MM.1S (cell line): ENCODE measurements at regions not wholly inside any gene's neighbourhood (a gene's known extent, or its start where the extent isn't known, plus 50 kb on each side); places are given as distances from the start of the nearest gene placed in this dataset.

Source experiments
- DNase-seq: peaks from one replicate; pipeline ENCODE4 v3.0.0-alpha.2; 2015
- H2AFZ ChIP-seq: fragments of 300-600 bp; sonication (generic); 2 replicates; pipeline ENCODE4 v1.6.0; 2016; ENCODE audit warnings: antibody characterized with exemption, low read length
- H3F3A ChIP-seq: fragments of 300-600 bp; sonication (generic); 2 replicates; pipeline ENCODE4 v1.6.1; 2016; ENCODE audit warnings: mild to moderate bottlenecking, antibody characterized with exemption, low read length, moderate library complexity, mixed read lengths; ENCODE audit not compliant: insufficient read depth
- H3K27ac ChIP-seq: fragments of 300-600 bp; sonication (generic); 2 replicates; pipeline ENCODE4 v1.5.1; 2016; ENCODE audit warnings: mild to moderate bottlenecking, low read length
- H3K27me3 ChIP-seq: fragments of 300-600 bp; sonication (generic); replicated peaks from 2 replicates; pipeline ENCODE4 v1.6.0; 2016; ENCODE audit warnings: low read length; ENCODE audit not compliant: insufficient read depth
- H3K36me3 ChIP-seq: fragments of 300-600 bp; sonication (generic); replicated peaks from 2 replicates; pipeline ENCODE4 v1.6.1; 2016; ENCODE audit warnings: mild to moderate bottlenecking, low read length, mixed read lengths; ENCODE audit not compliant: insufficient read depth
- H3K4me1 ChIP-seq: fragments of 300-600 bp; sonication (generic); 2 replicates; pipeline ENCODE4 v1.6.1; 2016; ENCODE audit warnings: low read length, mixed read lengths
- H3K4me2 ChIP-seq: fragments of 300-600 bp; sonication (generic); 2 replicates; pipeline ENCODE4 v1.6.0; 2016; ENCODE audit warnings: low read depth, low read length
- H3K4me3 ChIP-seq: fragments of 300-600 bp; sonication (generic); 2 replicates; pipeline ENCODE4 v1.5.1; 2016; ENCODE audit warnings: low read length, mixed read lengths
- H3K79me2 ChIP-seq: fragments of 300-600 bp; sonication (generic); 2 replicates; pipeline ENCODE4 v1.6.1; 2016; ENCODE audit warnings: mixed run types, low read length, mixed read lengths
- H3K9ac ChIP-seq: fragments of 300-600 bp; sonication (generic); 2 replicates; pipeline ENCODE4 v1.6.1; 2016; ENCODE audit warnings: low read length, mixed read lengths
- H3K9me2 ChIP-seq: fragments of 300-600 bp; sonication (generic); replicated peaks from 2 replicates; pipeline ENCODE4 v1.6.1; 2016; ENCODE audit warnings: mild to moderate bottlenecking, low read length, mixed read lengths; ENCODE audit not compliant: insufficient read depth
- H3K9me3 ChIP-seq: fragments of 300-600 bp; sonication (generic); replicated peaks from 2 replicates; pipeline ENCODE4 v1.6.1; 2016; ENCODE audit warnings: mild to moderate bottlenecking, low read length, mixed read lengths; ENCODE audit not compliant: insufficient read depth
- H4K20me1 ChIP-seq: fragments of 300-600 bp; sonication (generic); 2 replicates; pipeline ENCODE4 v1.6.1; 2016; ENCODE audit warnings: mild to moderate bottlenecking, low read length, moderate library complexity, mixed read lengths; ENCODE audit not compliant: insufficient read depth
- CTCF ChIP-seq: fragments of 300-600 bp; sonication (generic); IDR thresholded peaks from 2 replicates; pipeline ENCODE4 v1.5.1; 2016; ENCODE audit warnings: antibody characterized with exemption, low read length, mixed read lengths
- EZH2 ChIP-seq: fragments of 300-600 bp; sonication (generic); optimal IDR thresholded peaks from 2 replicates; pipeline ENCODE3; 2017; ENCODE audit warnings: low read depth, mild to moderate bottlenecking, antibody characterized with exemption, low read length, mixed read lengths
- EZH2phosphoT487 ChIP-seq: fragments of 300-600 bp; sonication (generic); IDR thresholded peaks from 2 replicates; pipeline ENCODE4 v1.6.1; 2018; ENCODE audit warnings: antibody characterized with exemption, low read length

DNA sequence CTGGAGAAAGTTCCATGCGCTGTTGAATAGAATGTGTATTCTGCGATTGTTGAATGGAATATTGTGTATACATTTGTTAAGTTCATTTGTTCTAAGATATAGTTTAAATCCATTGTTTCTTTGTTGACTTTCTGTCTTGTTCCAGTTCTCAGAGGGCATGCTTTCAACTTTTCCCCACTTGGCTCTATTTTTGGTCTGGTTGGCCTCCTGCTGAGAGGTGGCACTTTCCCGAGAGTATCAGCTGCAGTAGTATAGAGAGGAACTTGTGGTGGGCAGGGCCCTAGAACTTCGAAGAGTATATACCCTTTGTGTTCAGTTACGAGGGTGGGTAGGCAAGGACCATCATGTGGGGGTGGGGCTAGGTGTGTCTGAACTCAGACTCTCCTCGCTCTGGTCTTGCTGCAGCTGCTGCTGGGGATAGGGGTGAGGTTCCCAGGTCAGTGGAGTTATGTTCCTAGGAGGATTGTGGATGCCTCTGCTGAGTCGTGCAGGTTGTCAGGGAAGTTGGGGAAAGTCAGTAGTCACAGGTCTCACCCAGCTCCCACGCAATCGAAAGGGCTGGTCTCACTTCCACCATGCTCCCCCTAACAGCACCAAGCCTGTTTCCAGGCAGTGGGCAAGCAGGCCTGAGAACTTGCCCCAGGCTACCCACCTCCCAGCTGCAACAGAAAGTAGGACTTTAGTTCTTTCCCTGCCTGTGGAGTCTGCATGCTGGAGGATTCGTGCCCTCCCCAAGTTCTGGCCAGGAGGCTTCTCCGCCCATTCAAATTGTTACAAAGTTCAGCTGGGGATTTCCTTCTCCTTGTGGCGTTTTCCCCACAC is 118.9 kb upstream of the SSTR4 start:
- Histone ChIP-seq H3K4me2 (no peak overlapping the region), H3K4me3 (no peak overlapping the region), H3K9me3 (no peaks in the 10 kb centered on the region), H3K27ac (no peak overlapping the region), H3F3A (no peaks in the 10 kb centered on the region), H3K9me2 (no peaks in the 10 kb centered on the region), H3K4me1 (no peaks in the 10 kb centered on the region), H3K27me3 (no peaks in the 10 kb centered on the region), H3K9ac (no peak overlapping the region), H3K79me2 (no peaks in the 10 kb centered on the region), H2AFZ (no peak overlapping the region), H3K36me3 (no peaks in the 10 kb centered on the region), H4K20me1 (no peaks in the 10 kb centered on the region)
- TF ChIP-seq EZH2, result no peak
- no peak for TF ChIP-seq CTCF
- no peak for TF ChIP-seq EZH2phosphoT487
- DNase-seq, result no peak

- Histone ChIP-seq H3K36me3 (no peaks in the 10 kb centered on the region), H4K20me1 (no peaks in the 10 kb centered on the region), H3K79me2 (no peaks in the 10 kb centered on the region), H3K9me2 (no peaks in the 10 kb centered on the region), H3K4me1 (no peaks in the 10 kb centered on the region), H2AFZ (no peak overlapping the region), H3K9ac (no peak overlapping the region), H3K4me3 (no peak overlapping the region), H3K27ac (no peak overlapping the region), H3K27me3 (no peaks in the 10 kb centered on the region), H3K9me3 (no peaks in the 10 kb centered on the region), H3K4me2 (no peak overlapping the region), H3F3A (no peaks in the 10 kb centered on the region)
- no peak for DNase-seq
- TF ChIP-seq EZH2 (no peak), EZH2phosphoT487 (no peak), CTCF (no peak)
These were observed 116.7 kb upstream of the SSTR4 start for GRCh38 chr20:22918286-22918983.

DNA sequence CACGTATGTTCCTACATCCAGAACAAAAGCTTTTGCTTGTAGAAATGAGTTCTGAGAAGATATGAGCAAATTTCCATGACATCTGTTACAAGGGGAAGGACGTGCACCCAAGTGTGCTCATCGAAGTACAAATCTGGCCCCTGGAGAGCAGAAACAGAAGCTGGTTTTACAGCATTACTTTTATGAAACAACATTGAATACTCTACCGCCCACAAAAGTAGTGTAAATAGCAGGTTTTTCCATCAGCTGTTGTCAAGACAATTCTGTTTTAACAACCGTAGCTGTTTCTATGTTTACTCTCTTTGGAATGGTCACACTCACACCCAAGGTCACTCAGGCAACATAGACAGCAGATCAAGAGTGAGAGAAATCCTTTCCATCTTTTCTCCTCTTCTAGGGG is 114.2 kb upstream of the SSTR4 start:
- no peaks in the 10 kb centered on the region for H3K4me1 ChIP-seq
- H3K36me3 ChIP-seq, result no peaks in the 10 kb centered on the region
- no peak overlapping the region for H3K4me2 ChIP-seq
- no peaks in the 10 kb centered on the region for H4K20me1 ChIP-seq
- H3K9me2 ChIP-seq, result no peaks in the 10 kb centered on the region
- H2AFZ ChIP-seq, result no peak overlapping the region
- H3K27ac ChIP-seq, result no peak overlapping the region
- H3K9me3 ChIP-seq, result no peaks in the 10 kb centered on the region
- TF ChIP-seq EZH2phosphoT487 (no peak), EZH2 (no peak), CTCF (no peak)
- H3K4me3 ChIP-seq, result no peak overlapping the region
- H3K9ac ChIP-seq, result no peak overlapping the region
- H3F3A ChIP-seq, result no peaks in the 10 kb centered on the region
- H3K27me3 ChIP-seq, result no peaks in the 10 kb centered on the region
- no peak for DNase-seq
- H3K79me2 ChIP-seq, result no peaks in the 10 kb centered on the region
